A673 (cell line): ENCODE measurements at regions not wholly inside any gene's neighbourhood (a gene's known extent, or its start where the extent isn't known, plus 50 kb on each side); places are given as distances from the start of the nearest gene placed in this dataset.

Source experiments
- BruUV-seq: library from RNA; stranded (reverse); fragments of 400-500 nt; replicated peaks from 2 replicates; lab custom pipeline; 2021; lab: Mats Ljungman, UMichigan
- CTCF ChIA-PET: fragments of 300-600 bp; sonication (Branson Sonifier 250); formaldehyde crosslinking; loops from one replicate; lab custom pipeline; 2022; ENCODE audit warnings: antibody characterized with exemption; lab: Charles Lee
- POLR2A ChIA-PET: fragments of 300-600 bp; sonication (Branson Sonifier 250); formaldehyde crosslinking; loops from one replicate; lab custom pipeline; 2022; ENCODE audit warnings: antibody characterized with exemption; ENCODE audit not compliant: low non-redundant PET; lab: Charles Lee
- DNase-seq: peaks from one replicate; pipeline ENCODE4 v3.0.0-alpha.2; 2015; ENCODE audit warnings: low spot score
- H3K27ac ChIP-seq: fragments of 200-600 bp; sonication (generic); 2 replicates; pipeline ENCODE4 v1.5.1; 2016; ENCODE audit warnings: mixed run types, low read depth, mild to moderate bottlenecking, mixed read lengths, antibody characterized with exemption, low read length; ENCODE audit not compliant: poor library complexity, severe bottlenecking
- H3K27me3 ChIP-seq: fragments of 200-600 bp; sonication (generic); replicated peaks from 2 replicates; pipeline ENCODE4 v1.6.1; 2017; ENCODE audit warnings: mixed run types, low read depth, mild to moderate bottlenecking, mixed read lengths, antibody characterized with exemption, low read length; ENCODE audit not compliant: insufficient read depth, poor library complexity
- H3K36me3 ChIP-seq: fragments of 200-600 bp; sonication (generic); 2 replicates; pipeline ENCODE4 v1.6.1; 2016; ENCODE audit warnings: mixed run types, mild to moderate bottlenecking, mixed read lengths, antibody characterized with exemption, low read length; ENCODE audit not compliant: insufficient read depth, poor library complexity, severe bottlenecking
- H3K4me1 ChIP-seq: fragments of 200-600 bp; sonication (generic); 2 replicates; pipeline ENCODE4 v1.6.1; 2017; ENCODE audit warnings: mixed run types, mild to moderate bottlenecking, mixed read lengths, antibody characterized with exemption, low read length; ENCODE audit not compliant: insufficient read depth, poor library complexity, severe bottlenecking
- H3K4me3 ChIP-seq: fragments of 200-600 bp; sonication (generic); 2 replicates; pipeline ENCODE4 v1.5.1; 2016; ENCODE audit warnings: low read depth, mixed run types, mild to moderate bottlenecking, mixed read lengths, low read length; ENCODE audit not compliant: poor library complexity, severe bottlenecking
- H3K9me3 ChIP-seq: fragments of 200-600 bp; sonication (generic); 2 replicates; pipeline ENCODE4 v1.6.1; 2016; ENCODE audit warnings: mixed run types, low read depth, mild to moderate bottlenecking, mixed read lengths, antibody characterized with exemption, low read length; ENCODE audit not compliant: poor library complexity, severe bottlenecking
- CTCF ChIP-seq: fragments of 300-800, 200-600 bp; sonication (generic); conservative IDR thresholded peaks from 2 replicates; pipeline ENCODE4 v1.5.1; 2017; ENCODE audit warnings: low read depth, mild to moderate bottlenecking, antibody characterized with exemption, low read length, moderate library complexity, mixed read lengths
- EZH2 ChIP-seq: fragments of 200-600 bp; sonication (generic); IDR thresholded peaks from 2 replicates; pipeline ENCODE4 v1.6.1; 2017; ENCODE audit warnings: borderline replicate concordance, low read depth, mild to moderate bottlenecking, mixed read lengths, antibody characterized with exemption, low read length; ENCODE audit not compliant: poor library complexity, severe bottlenecking
- intact Hi-C: fragments of 100-400 bp; cut with micrococcal nuclease; formaldehyde crosslinking; loops from one replicate; pipeline ENCODE4 v1.10.0; 2022; ENCODE audit not compliant: unreplicated experiment

- H3K9me3 ChIP-seq = no peaks in the 10 kb centered on the region
- no peaks in the 10 kb centered on the region for H3K36me3 ChIP-seq
- ChIA-PET CTCF (no interaction called here), POLR2A (no interaction called here)
- H3K27ac ChIP-seq = no peak overlapping the region
- BruUV-seq = no TSS peak
- H3K27me3 ChIP-seq = no peaks in the 10 kb centered on the region
- TF ChIP-seq CTCF (no peak), EZH2 (no peak)
- intact Hi-C loops = no loop called here
- no peak for DNase-seq
- no peak overlapping the region for H3K4me3 ChIP-seq
- peaks cover 18% of the 10 kb centered on the region for H3K4me1 ChIP-seq
Measured at GRCh38 chr10:91707236-91707635, 74.4 kb upstream of the PPP1R3C start.

- ChIA-PET POLR2A (no interaction called here), CTCF (no interaction called here)
- Histone ChIP-seq H3K36me3 (no peaks in the 10 kb centered on the region), H3K27me3 (no peaks in the 10 kb centered on the region), H3K4me1 (peaks cover 16% of the 10 kb centered on the region), H3K9me3 (no peaks in the 10 kb centered on the region), H3K4me3 (no peak overlapping the region), H3K27ac (no peak overlapping the region)
- intact Hi-C loops = no loop called here
- no TSS peak for BruUV-seq
- no peak for DNase-seq
- TF ChIP-seq EZH2 = no peak
- TF ChIP-seq CTCF = no peak
Measured at GRCh38 chr10:91705948-91706670, 73.2 kb upstream of the PPP1R3C start.

GRCh38 chr10:91702620-91703019 lies 69.7 kb upstream of the PPP1R3C start:
- BruUV-seq = no TSS peak
- intact Hi-C loops = no loop called here
- no peaks in the 10 kb centered on the region for H3K36me3 ChIP-seq
- ChIA-PET POLR2A (no interaction called here), CTCF (no interaction called here)
- no peaks in the 10 kb centered on the region for H3K27me3 ChIP-seq
- no peak overlapping the region for H3K27ac ChIP-seq
- H3K4me3 ChIP-seq = no peak overlapping the region
- H3K4me1 ChIP-seq = no peaks in the 10 kb centered on the region
- H3K9me3 ChIP-seq = no peaks in the 10 kb centered on the region
- no peak for DNase-seq
- TF ChIP-seq CTCF (no peak), EZH2 (no peak)
